NCI-H2081 (cell line): ENCODE measurements at regions not wholly inside any gene's neighbourhood (a gene's known extent, or its start where the extent isn't known, plus 50 kb on each side); places are given as distances from the start of the nearest gene placed in this dataset.

Experiments used
- DNase-seq, 2 experiments: peaks; one replicate each; lab custom pipeline; 2025; lab: John Stamatoyannopoulos, UW

DNA sequence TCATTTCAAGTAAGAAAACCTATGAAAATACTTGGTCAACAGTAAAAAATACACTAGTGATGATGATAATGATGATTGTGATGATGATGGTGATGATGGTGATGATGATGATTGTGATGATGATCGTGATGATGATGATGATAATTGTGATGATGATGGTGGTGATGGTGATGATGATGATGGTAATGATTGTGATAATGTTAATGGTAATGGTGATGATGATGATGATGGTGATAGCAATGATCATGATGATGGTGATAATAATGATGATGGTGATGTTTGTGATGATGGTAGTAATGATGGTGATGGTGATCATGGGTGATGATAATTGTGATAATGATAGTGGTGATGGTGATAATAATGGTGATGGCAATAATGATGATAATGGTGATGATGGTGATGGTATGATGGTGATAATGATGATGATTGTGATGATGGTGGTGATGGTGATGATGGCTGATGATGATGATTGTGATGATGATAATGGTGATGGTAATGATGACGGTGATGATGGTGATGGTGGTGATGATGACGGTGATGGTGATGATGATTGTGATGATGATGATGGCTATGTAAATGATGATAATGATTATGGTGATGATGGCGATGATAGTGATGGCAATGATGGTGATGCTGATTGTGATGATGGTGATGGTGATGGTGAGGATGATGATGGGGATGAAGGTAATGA, 62.1 kb downstream of the VCX3A start:
- no peak for DNase-seq

- no peak for DNase-seq
Measured at GRCh38 chrX:6468706-6469105, 66.2 kb downstream of the VCX3A start.

GRCh38 chrX:6465756-6466155, 69.2 kb downstream of the VCX3A start:
- DNase-seq, result peak in 1 of 2 experiments; percentile 6

- no peak for DNase-seq
Measured at GRCh38 chrX:6464726-6465125, 70.2 kb downstream of the VCX3A start.

DNA sequence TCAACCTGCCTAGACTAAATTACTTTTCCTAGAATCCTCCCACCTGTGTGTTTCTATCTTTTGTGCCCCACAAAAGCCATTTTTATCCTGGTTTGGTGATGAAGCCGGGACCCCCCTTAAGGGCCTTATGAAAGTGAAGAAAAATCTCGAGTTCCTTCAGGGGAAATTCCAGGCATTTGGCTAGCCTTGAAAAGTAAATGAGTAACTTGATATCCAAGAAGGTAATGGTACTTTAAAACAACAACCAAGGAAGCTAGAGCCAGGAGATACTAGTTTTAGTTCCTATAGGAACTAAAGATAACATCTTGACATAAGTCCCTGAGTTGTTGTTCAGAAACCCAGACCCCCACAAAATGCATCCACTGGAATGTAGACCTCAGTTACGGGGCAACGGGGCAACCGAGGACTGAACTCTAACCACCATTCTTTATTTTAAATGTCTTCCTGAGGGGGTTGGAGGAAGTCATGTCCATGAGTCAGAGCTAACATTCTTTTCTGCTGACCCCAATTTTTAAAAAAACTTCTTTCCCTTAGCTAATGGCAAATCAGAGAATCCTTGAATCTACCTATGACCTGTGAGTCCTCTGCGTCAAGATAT, 73.9 kb downstream of the VCX3A start:
- no peak for DNase-seq

DNA sequence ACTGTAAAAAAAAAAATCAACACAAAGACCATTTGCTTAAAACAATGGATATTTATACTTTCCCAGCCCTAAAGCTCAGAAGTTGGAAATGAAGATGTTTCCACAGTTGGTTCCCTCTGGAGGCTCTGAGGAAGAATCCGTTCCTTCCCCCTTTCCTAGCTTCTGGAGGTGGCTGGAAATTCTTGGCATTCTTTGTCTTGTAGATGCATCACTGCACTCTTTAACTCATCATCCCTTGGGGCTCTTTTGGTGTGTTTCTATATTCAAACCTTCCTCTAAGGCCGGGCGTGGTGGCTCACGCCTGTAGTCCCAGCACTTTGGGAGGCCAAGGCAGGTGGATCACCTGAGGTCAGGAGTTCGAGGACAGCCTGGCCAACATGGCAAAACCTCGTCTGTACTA, 78.7 kb downstream of the VCX3A start:
- DNase-seq, result no peak

- DNase-seq, result no peak
Measured at GRCh38 chrX:6449946-6450345, 85.0 kb downstream of the VCX3A start.

DNA sequence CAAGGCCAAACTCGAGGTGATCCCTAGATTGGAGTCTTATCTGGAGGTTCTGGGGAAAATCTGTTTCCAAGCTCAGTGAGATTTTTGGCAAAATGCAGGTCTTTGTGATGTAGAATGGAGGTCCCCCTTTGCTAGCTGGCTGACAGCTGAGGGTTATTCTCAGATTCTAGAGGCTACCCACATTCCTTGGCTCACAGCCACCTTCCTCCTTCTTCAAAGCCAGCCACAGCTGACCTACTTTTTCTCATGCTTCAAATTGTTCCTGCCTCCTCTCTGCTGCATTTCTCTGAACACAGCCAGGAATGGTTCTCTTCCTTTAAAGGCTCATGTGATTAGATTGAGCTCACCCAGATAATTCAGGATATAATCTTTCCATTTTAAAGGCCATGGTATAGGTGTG, 86.9 kb downstream of the VCX3A start:
- no peak for DNase-seq

DNA sequence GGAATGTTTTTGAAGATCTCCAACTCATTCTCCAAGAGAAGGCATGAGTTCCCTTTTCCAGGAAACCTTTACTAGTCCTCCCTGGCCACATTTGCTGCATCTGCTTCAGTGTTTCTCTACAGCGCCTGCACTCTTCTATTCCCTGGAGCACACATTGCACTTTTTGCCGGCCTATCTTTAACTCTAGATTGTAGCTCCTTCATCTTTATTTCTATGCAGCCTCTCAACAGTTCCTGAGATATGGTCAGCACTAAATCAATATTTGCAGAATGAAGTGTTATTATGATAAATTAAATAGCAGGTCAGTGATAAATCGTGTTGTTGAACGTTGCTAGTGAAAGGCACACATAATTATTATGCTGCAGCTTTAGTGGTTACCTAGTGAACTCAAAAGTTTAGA, 88.3 kb downstream of the VCX3A start:
- DNase-seq, result no peak

DNA sequence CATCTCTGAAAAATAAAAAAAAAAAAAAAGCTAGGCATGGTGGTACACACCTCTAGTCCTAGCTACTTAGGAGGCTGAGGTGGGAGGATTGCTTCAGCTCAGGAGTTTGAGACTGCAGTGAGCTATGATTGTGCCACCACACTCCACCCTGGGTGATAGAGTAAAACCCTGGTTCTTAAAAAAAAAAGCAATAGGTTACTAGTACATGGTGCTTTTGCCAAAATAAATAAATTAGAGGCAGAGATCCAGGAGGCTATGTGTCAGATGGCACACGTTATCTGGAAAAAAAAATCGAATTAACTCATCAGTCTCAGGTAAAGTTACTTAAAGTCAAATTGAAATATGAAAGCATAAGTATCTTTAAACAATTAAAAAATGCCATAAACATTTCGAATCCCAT, 94.3 kb downstream of the VCX3A start:
- no peak for DNase-seq

GRCh38 chrX:6432226-6432625, 102.7 kb downstream of the VCX3A start:
- DNase-seq, result no peak

DNA sequence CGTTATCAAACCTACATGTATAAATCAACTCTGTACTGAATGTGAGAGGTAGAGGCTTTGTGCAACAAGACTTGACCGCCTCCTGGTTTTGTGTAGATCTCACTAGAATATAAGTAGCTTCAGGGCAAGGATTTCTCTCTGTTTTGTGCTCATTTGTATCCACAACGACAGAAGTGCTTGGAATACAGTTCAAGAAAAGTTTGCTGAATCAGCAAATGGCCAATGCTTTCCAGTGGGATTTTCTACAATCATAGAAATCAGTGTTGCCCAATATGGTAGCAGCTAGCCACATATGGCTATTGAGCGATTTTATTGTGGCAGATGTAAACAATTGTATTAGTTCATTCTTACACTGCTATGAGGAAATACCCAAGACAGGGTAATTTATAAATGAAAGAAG, 127.4 kb downstream of the VCX3A start:
- DNase-seq, result no peak

DNA sequence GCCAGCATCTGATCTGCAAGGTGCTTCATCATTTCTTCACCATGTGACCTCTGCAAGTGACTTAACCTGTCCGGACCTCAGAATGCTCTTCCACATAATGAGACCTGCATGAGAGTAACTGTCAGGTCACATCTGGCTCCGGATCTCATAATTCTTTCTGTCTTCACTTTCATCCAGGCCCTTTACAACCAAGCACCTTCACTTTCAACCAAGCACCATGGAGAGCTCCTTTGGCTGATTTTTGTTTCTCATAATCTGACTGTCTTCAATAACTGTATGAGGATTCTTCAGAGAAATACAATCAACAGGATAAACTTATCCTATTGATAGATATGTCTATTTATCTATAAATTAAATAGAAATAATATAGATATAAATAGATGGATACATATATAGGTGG, 148.1 kb downstream of the VCX3A start:
- no peak for DNase-seq

DNA sequence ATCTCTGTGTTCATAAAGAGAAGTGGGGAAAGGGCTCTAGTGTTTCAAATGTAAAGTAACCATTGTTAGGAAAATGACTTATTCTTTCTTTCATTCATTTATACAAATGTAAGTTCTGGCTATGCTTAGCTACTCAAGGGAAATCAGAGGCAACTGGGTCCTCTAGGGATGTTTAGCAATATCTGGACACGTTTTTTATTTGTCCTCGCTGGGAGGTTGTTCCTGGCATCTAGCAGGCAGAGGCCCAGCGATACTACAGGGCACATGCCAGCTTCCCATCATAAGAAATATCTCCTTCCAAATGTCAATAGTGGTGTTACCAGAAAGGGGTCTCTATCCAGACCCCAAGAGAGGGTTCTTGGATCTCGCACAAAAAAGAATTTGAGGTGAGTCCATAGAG, 150.0 kb downstream of the VCX3A start:
- no peak for DNase-seq

- no peak for DNase-seq
Measured at GRCh38 chrX:6384371-6384770, 150.5 kb downstream of the VCX3A start.

GRCh38 chrX:6383917-6384316, 151.0 kb downstream of the VCX3A start:
- no peak for DNase-seq

- no peak for DNase-seq
Measured at GRCh38 chrX:6383488-6383887, 151.4 kb downstream of the VCX3A start.

GRCh38 chrX:6382284-6382683, 152.6 kb downstream of the VCX3A start:
- no peak for DNase-seq

- DNase-seq, result no peak
Measured at GRCh38 chrX:6377103-6377764, 148.6 kb upstream of the NLGN4X start.

GRCh38 chrX:6374556-6374955, 145.9 kb upstream of the NLGN4X start:
- DNase-seq, result no peak

GRCh38 chrX:6372981-6373380, 144.3 kb upstream of the NLGN4X start:
- no peak for DNase-seq

- DNase-seq, result no peak
Measured at GRCh38 chrX:6371353-6371752, 142.7 kb upstream of the NLGN4X start.

GRCh38 chrX:6363188-6363587, 134.5 kb upstream of the NLGN4X start:
- DNase-seq, result no peak

- no peak for DNase-seq
Measured at GRCh38 chrX:6325437-6325836, 96.8 kb upstream of the NLGN4X start.
